ENCODE measurements at regions not wholly inside any gene's neighbourhood (a gene's known extent, or its start where the extent isn't known, plus 50 kb on each side); places are given as distances from the start of the nearest gene placed in this dataset.

DNA sequence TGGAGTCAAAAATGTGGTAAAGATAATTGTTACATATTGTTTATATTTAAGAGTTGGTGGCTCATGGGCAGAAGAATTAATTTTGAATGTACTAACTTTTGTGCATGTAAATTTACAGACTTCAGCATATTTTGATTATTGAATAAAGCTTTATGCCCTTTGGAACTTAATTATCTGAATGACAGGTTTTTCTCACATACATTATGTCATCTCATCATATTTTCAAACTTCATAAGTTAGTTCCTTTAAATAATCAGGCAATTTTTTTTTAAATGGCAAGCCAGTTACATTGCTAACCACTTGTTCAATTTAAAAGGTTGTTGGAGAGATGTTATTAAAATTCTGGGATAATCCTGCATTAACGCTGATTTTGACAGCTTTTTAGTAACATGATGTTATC, 184.6 kb upstream of the EDIL3 start:
- Histone ChIP-seq H3K4me2 (ENCODE audit: low read length) (no peak overlapping the region), H3K9me3 (ENCODE audit: control insufficient read depth in 1 of 2, insufficient read depth in 1 of 2, low read depth in 1 of 2, low read length in 2 of 2) (no peaks in the 10 kb centered on the region), H3K79me2 (ENCODE audit: insufficient read depth, low read length) (no peaks in the 10 kb centered on the region), H3K4me3 (replicated peaks in 1 of 2; ENCODE audit: low read depth in 1 of 2, low read length in 2 of 2) (no peak overlapping the region), H3K4me1 (ENCODE audit: control insufficient read depth in 1 of 2, insufficient read depth in 2 of 2, low read length in 2 of 2) (no peaks in the 10 kb centered on the region), H3K9ac (ENCODE audit: low read length) (no peak overlapping the region), H3K27me3 (ENCODE audit: insufficient read depth, low read length) (no peaks in the 10 kb centered on the region), H4K20me1 (ENCODE audit: insufficient read depth) (no peaks in the 10 kb centered on the region), H3K36me3 (ENCODE audit: control insufficient read depth in 1 of 2, insufficient read depth in 2 of 2, low read length in 2 of 2) (no peaks in the 10 kb centered on the region), H3K27ac (ENCODE audit: low read depth, low read length) (no peak overlapping the region), H2AFZ (ENCODE audit: low read depth, low read length, poor library complexity, severe bottlenecking) (no peak overlapping the region), H3K9me2 (ENCODE audit: insufficient read depth) (no peaks in the 10 kb centered on the region)
- no TSS peak for BruUV-seq (replicated peaks)
- RAD21 ChIA-PET (ENCODE audit: low non-redundant PET in 1 of 2, low total read pairs in 2 of 2, uncharacterized antibody in 2 of 2, unreplicated experiment in 2 of 2): no interaction called here
- no peak for ATAC-seq
- DNase-seq (ENCODE audit: low read depth, low spot score): no peak
- POLR2A ChIA-PET: no interaction called here
- TF ChIP-seq, protein P1, sequence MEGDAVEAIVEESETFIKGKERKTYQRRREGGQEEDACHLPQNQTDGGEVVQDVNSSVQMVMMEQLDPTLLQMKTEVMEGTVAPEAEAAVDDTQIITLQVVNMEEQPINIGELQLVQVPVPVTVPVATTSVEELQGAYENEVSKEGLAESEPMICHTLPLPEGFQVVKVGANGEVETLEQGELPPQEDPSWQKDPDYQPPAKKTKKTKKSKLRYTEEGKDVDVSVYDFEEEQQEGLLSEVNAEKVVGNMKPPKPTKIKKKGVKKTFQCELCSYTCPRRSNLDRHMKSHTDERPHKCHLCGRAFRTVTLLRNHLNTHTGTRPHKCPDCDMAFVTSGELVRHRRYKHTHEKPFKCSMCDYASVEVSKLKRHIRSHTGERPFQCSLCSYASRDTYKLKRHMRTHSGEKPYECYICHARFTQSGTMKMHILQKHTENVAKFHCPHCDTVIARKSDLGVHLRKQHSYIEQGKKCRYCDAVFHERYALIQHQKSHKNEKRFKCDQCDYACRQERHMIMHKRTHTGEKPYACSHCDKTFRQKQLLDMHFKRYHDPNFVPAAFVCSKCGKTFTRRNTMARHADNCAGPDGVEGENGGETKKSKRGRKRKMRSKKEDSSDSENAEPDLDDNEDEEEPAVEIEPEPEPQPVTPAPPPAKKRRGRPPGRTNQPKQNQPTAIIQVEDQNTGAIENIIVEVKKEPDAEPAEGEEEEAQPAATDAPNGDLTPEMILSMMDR (IDR thresholded peaks at IDR 0.05 in 2 of 3, conservative IDR thresholded peaks at IDR 0.05 in 1 of 3; ENCODE audit: borderline replicate concordance in 1 of 3, insufficient read depth in 1 of 3, low read depth in 2 of 3, low read length in 2 of 3): no peak
- TF ChIP-seq ZFX (IDR thresholded peaks at IDR 0.05): no peak
- TF ChIP-seq CEBPB (IDR thresholded peaks at IDR 0.05; ENCODE audit: low read depth): no peak
- no peak for TF ChIP-seq POLR2AphosphoS5 (IDR thresholded peaks at IDR 0.05; ENCODE audit: low read depth, low read length)
- no peak for TF ChIP-seq ZNF274 (IDR thresholded peaks at IDR 0.05; ENCODE audit: low read depth, low read length)
- no peak for TF ChIP-seq EZH2phosphoT487 (IDR thresholded peaks at IDR 0.05; ENCODE audit: borderline replicate concordance)
- no peak for TF ChIP-seq YY1 (IDR thresholded peaks at IDR 0.05; ENCODE audit: extremely low read depth, insufficient replicate concordance, low read depth, low read length)
- no peak for TF ChIP-seq TCF7L2 (IDR thresholded peaks at IDR 0.05; ENCODE audit: borderline replicate concordance, extremely low read depth, insufficient read depth, insufficient read length)
- intact Hi-C loops (cut with micrococcal nuclease): no loop called here
- CTCF ChIA-PET: no interaction called here

DNA sequence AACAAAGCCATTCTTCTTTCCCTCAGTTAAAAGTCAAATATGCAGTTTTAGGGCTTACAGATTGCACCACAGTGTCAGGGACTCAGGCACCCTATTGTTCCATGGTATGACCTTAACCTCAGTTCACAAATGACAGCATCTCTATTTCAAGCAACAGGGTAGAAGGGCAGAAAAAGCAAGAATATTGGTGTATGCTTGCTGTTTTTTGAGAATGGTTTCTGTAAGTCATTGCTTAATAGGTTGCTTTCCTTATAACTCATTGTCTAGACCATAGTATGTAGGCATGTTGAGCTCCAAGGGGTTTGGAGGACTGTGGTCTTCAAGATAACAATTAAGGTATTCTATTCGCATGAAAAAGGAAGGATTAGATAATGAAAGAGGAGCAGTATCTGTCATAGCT, 183.5 kb upstream of the EDIL3 start:
- TF ChIP-seq TCF7L2 (IDR thresholded peaks at IDR 0.05; ENCODE audit: borderline replicate concordance, extremely low read depth, insufficient read depth, insufficient read length): no peak
- TF ChIP-seq CEBPB (IDR thresholded peaks at IDR 0.05; ENCODE audit: low read depth): no peak
- TF ChIP-seq, protein P1 (IDR thresholded peaks at IDR 0.05 in 2 of 3, conservative IDR thresholded peaks at IDR 0.05 in 1 of 3; ENCODE audit: borderline replicate concordance in 1 of 3, insufficient read depth in 1 of 3, low read depth in 2 of 3, low read length in 2 of 3): no peak
- TF ChIP-seq SP1 (IDR thresholded peaks at IDR 0.05; ENCODE audit: low read depth): no peak
- no peak for TF ChIP-seq RAD21 (IDR thresholded peaks at IDR 0.05; ENCODE audit: low read depth)
- no peak for TF ChIP-seq FOSL1 (IDR thresholded peaks at IDR 0.05; ENCODE audit: low read depth)
- no peak for TF ChIP-seq POLR2A (IDR thresholded peaks at IDR 0.05; ENCODE audit: borderline replicate concordance, extremely low read depth, insufficient read depth, insufficient read length)
- Histone ChIP-seq H3K9me2 (ENCODE audit: insufficient read depth) (no peaks in the 10 kb centered on the region), H3K9ac (ENCODE audit: low read length) (no peak overlapping the region), H3K4me3 (replicated peaks in 1 of 2; ENCODE audit: low read depth in 1 of 2, low read length in 2 of 2) (no peak overlapping the region), H3K27ac (ENCODE audit: low read depth, low read length) (no peak overlapping the region), H2AFZ (ENCODE audit: low read depth, low read length, poor library complexity, severe bottlenecking) (no peak overlapping the region), H3K36me3 (ENCODE audit: control insufficient read depth in 1 of 2, insufficient read depth in 2 of 2, low read length in 2 of 2) (no peaks in the 10 kb centered on the region), H3K4me2 (ENCODE audit: low read length) (no peak overlapping the region), H3K79me2 (ENCODE audit: insufficient read depth, low read length) (no peaks in the 10 kb centered on the region), H3K27me3 (ENCODE audit: insufficient read depth, low read length) (no peaks in the 10 kb centered on the region), H4K20me1 (ENCODE audit: insufficient read depth) (no peaks in the 10 kb centered on the region), H3K9me3 (ENCODE audit: control insufficient read depth in 1 of 2, insufficient read depth in 1 of 2, low read depth in 1 of 2, low read length in 2 of 2) (no peaks in the 10 kb centered on the region), H3K4me1 (ENCODE audit: control insufficient read depth in 1 of 2, insufficient read depth in 2 of 2, low read length in 2 of 2) (no peaks in the 10 kb centered on the region)
- POLR2A ChIA-PET: no interaction called here
- no TSS peak for BruUV-seq (replicated peaks)
- RAD21 ChIA-PET (ENCODE audit: low non-redundant PET in 1 of 2, low total read pairs in 2 of 2, uncharacterized antibody in 2 of 2, unreplicated experiment in 2 of 2): no interaction called here
- DNase-seq (ENCODE audit: low read depth, low spot score) (no peak), ATAC-seq (no peak)
- CTCF ChIA-PET: no interaction called here
- intact Hi-C loops (cut with micrococcal nuclease): no loop called here

Measured in HCT116 (cell line).